B cell (primary cell): ENCODE measurements at regions not wholly inside any gene's neighbourhood (a gene's known extent, or its start where the extent isn't known, plus 50 kb on each side); places are given as distances from the start of the nearest gene placed in this dataset.

ENCODE experiments used
- ATAC-seq: fragments of 200-7000 bp; cut with Tn5 transposase; one replicate; pipeline ENCODE4 v1.10.0; 2021; ENCODE audit warnings: low read depth, mild to moderate bottlenecking, moderate number of reproducible peaks, moderate library complexity
- CTCF ChIA-PET: fragments of 350-600 bp; sonication (Branson Sonifier 250); formaldehyde crosslinking; loops from one replicate; lab custom pipeline; 2021; ENCODE audit warnings: antibody characterized with exemption, inconsistent platforms; lab: Charles Lee
- POLR2A ChIA-PET: fragments of 350-600 bp; sonication (Branson Sonifier 250); formaldehyde crosslinking; loops from one replicate; lab custom pipeline; 2021; ENCODE audit warnings: antibody characterized with exemption; lab: Charles Lee
- DNase-seq: peaks from one replicate; pipeline ENCODE4 v3.0.0; 2013
- H2AFZ ChIP-seq: 2 replicates; pipeline ENCODE4 v1.6.1; 2012; ENCODE audit warnings: mild to moderate bottlenecking, low read depth, low read length; ENCODE audit not compliant: insufficient read depth, poor library complexity, severe bottlenecking
- H3K27ac ChIP-seq, 2 donors: 1 replicate in 1 of 2; 2 replicates in 1 of 2; pipeline ENCODE4 v1.5.1; 2012 to 2013; ENCODE audit warnings: low read length in 2 of 2, mild to moderate bottlenecking in 2 of 2, moderate library complexity in 1 of 2
- H3K27me3 ChIP-seq, 4 experiments: fragments of 200-600 bp in 1 of 4; sonication (generic) in 1 of 4; replicated peaks in 1 of 4; 1 replicate in 2 of 4; 2 replicates in 2 of 4; pipeline versions ENCODE4 v1.6.1 to v1.7.0; 2013 to 2016; ENCODE audit warnings: low read length in 3 of 4, mild to moderate bottlenecking in 2 of 4, mixed read lengths in 1 of 4, moderate library complexity in 1 of 4; ENCODE audit not compliant: insufficient read depth in 4 of 4, control insufficient read depth in 3 of 4; ENCODE audit errors: control extremely low read depth in 1 of 4
- H3K36me3 ChIP-seq, 2 experiments: replicated peaks in 1 of 2; 1 replicate in 1 of 2; 2 replicates in 1 of 2; pipeline versions ENCODE4 v1.6.1 to v1.7.1; 2013; ENCODE audit warnings: low read length in 1 of 2; ENCODE audit not compliant: insufficient read depth in 2 of 2, control insufficient read depth in 1 of 2; ENCODE audit errors: control extremely low read depth in 1 of 2, extremely low read depth in 1 of 2
- H3K4me1 ChIP-seq, 2 donors: fragments of 200-600 bp in 1 of 2; sonication (generic) in 1 of 2; 1 replicate in 1 of 2; 2 replicates in 1 of 2; pipeline versions ENCODE4 v1.5.1 to v1.6.1; 2013 to 2017; ENCODE audit warnings: low read length in 2 of 2; ENCODE audit not compliant: control insufficient read depth in 2 of 2, insufficient read depth in 2 of 2
- H3K4me2 ChIP-seq: replicated peaks from 2 replicates; pipeline ENCODE3; 2012; ENCODE audit warnings: mild to moderate bottlenecking, low read depth, low read length; ENCODE audit not compliant: poor library complexity, severe bottlenecking
- H3K4me3 ChIP-seq, 5 experiments: fragments of 200-600 bp in 1 of 5; sonication (generic) in 1 of 5; 1 replicate in 3 of 5; 2 replicates in 2 of 5; pipeline versions ENCODE4 v1.5.1 to v1.7.0; 2011 to 2016; ENCODE audit warnings: low read length in 4 of 5, mild to moderate bottlenecking in 4 of 5, low read depth in 2 of 5, control low read depth in 1 of 5, moderate library complexity in 1 of 5; ENCODE audit not compliant: insufficient read depth in 1 of 5; ENCODE audit errors: control extremely low read depth in 1 of 5, extremely low read depth in 1 of 5
- H3K79me2 ChIP-seq: fragments of 200-600 bp; sonication (generic); one replicate; pipeline ENCODE4 v1.6.0; 2016; ENCODE audit warnings: low read length; ENCODE audit not compliant: control insufficient read depth, insufficient read depth
- H3K9ac ChIP-seq: fragments of 200-600 bp; sonication (generic); 2 replicates; pipeline ENCODE4 v1.6.1; 2017; ENCODE audit warnings: mild to moderate bottlenecking, low read length, moderate library complexity
- H3K9me3 ChIP-seq, 3 donors: one replicate each; pipeline versions ENCODE4 v1.6.1 to v1.7.1; 2013; ENCODE audit warnings: low read length in 2 of 3; ENCODE audit not compliant: control insufficient read depth in 2 of 3, insufficient read depth in 1 of 3; ENCODE audit errors: control extremely low read depth in 1 of 3
- H4K20me1 ChIP-seq: 2 replicates; pipeline ENCODE4 v1.6.0; 2012; ENCODE audit warnings: mild to moderate bottlenecking, low read length; ENCODE audit not compliant: insufficient read depth, control insufficient read depth, poor library complexity, severe bottlenecking
- H3K27ac Mint-ChIP-seq: one replicate; pipeline ENCODE4 v1.8.0; 2021; ENCODE audit warnings: mixed read lengths
- H3K27me3 Mint-ChIP-seq: one replicate; pipeline ENCODE4 v1.8.0; 2021; ENCODE audit warnings: mixed read lengths
- H3K4me1 Mint-ChIP-seq: one replicate; pipeline ENCODE4 v1.8.0; 2021; ENCODE audit warnings: mixed read lengths
- H3K4me3 Mint-ChIP-seq: one replicate; pipeline ENCODE4 v1.8.0; 2021; ENCODE audit warnings: mixed read lengths
- H3K9me3 Mint-ChIP-seq: one replicate; pipeline ENCODE4 v1.8.0; 2022; ENCODE audit warnings: mixed read lengths; ENCODE audit not compliant: insufficient read depth
- EZH2 ChIP-seq: IDR thresholded peaks from 2 replicates; pipeline ENCODE4 v1.6.1; 2012; ENCODE audit warnings: borderline replicate concordance, low read depth, mild to moderate bottlenecking, moderate library complexity, low read length; ENCODE audit not compliant: insufficient read depth, poor library complexity, severe bottlenecking
- WGBS: methylation state at CpG from one replicate; pipeline ENCODE4 v1.1.5; 2013; ENCODE audit warnings: missing lambda C conversion rate; ENCODE audit not compliant: insufficient coverage; 5-methylcytosine and 5-hydroxymethylcytosine counted together
- intact Hi-C: fragments of 100-400 bp; cut with micrococcal nuclease; formaldehyde crosslinking; loops from one replicate; pipeline ENCODE4 v1.10.0; 2022
- TF ChIP-seq, protein P1 (sequence below): fragments of 200-600 bp; IDR thresholded peaks from one replicate; pipeline ENCODE4 v1.8.0; 2022; ENCODE audit warnings: antibody characterized with exemption, mild to moderate bottlenecking

DNA sequence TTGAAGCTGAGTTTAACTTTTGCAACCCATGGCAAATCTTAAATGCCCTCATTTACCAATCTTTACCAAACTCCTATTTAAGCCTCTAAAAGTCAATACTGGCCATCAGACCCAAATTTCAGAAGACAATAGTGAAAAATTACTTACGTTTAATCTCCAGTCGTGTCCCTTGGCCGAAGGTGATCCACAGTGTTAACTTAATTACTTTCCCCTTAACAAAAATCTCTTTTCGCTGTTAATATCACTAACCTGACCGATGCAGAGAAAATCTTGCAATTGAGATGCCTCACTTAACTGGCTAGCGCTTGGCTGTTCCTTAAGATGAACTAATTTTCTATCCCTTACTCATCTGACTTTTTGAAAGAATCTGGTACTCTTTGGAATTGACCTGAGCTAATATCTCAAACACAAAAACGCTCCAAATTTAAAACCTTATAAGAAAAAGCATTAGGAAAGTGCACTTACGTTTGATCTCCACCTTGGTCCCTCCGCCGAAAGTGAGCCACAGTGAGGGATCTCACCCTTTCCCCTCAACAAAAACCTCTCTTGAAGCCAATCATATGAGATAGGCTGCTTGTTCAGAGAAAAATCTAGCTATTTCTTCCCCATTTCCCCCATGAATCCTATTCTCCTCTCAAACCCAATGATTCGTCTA, 169.1 kb downstream of the RPIA start:
- peak overlapping the region; percentile 90 for H3K9ac ChIP-seq
- TF ChIP-seq EZH2, result no peak
- TF ChIP-seq, protein P1, sequence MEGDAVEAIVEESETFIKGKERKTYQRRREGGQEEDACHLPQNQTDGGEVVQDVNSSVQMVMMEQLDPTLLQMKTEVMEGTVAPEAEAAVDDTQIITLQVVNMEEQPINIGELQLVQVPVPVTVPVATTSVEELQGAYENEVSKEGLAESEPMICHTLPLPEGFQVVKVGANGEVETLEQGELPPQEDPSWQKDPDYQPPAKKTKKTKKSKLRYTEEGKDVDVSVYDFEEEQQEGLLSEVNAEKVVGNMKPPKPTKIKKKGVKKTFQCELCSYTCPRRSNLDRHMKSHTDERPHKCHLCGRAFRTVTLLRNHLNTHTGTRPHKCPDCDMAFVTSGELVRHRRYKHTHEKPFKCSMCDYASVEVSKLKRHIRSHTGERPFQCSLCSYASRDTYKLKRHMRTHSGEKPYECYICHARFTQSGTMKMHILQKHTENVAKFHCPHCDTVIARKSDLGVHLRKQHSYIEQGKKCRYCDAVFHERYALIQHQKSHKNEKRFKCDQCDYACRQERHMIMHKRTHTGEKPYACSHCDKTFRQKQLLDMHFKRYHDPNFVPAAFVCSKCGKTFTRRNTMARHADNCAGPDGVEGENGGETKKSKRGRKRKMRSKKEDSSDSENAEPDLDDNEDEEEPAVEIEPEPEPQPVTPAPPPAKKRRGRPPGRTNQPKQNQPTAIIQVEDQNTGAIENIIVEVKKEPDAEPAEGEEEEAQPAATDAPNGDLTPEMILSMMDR, result no peak
- peaks cover 13 to 19% of the 10 kb centered on the region in 2 donors for H3K4me1 ChIP-seq
- WGBS, result 38% methylated on average over 7 of the region's 11 CpGs
- H4K20me1 ChIP-seq, result peaks cover 6% of the 10 kb centered on the region
- no peaks in the 10 kb centered on the region for H3K27me3 ChIP-seq
- H2AFZ ChIP-seq, result no peak overlapping the region
- Mint-ChIP-seq H3K4me1 (peaks cover 44% of the 10 kb centered on the region), H3K4me3 (peak overlapping the region; percentile 93), H3K9me3 (no peaks in the 10 kb centered on the region), H3K27me3 (no peaks in the 10 kb centered on the region), H3K27ac (peak overlapping the region; percentile 95)
- peak overlapping the region; percentile 62 to 95 (median 86) for H3K4me3 ChIP-seq
- peaks cover 0 to 34% (median 1%) of the 10 kb centered on the region in 3 donors for H3K9me3 ChIP-seq
- peaks cover 68% of the 10 kb centered on the region for H3K79me2 ChIP-seq
- H3K36me3 ChIP-seq, result peaks cover 0 to 55% of the 10 kb centered on the region in 2 experiments
- ChIA-PET CTCF (interaction anchor here (1.0 to 20.8 kb wide), 9 partner anchors 11 to 282 kb away, joined by 3 to 577 read pairs (median 8); no protein-coding TSS in a partner anchor), POLR2A (interaction anchor here (0.8 to 18.4 kb wide), 5 partner anchors 21 to 282 kb away, joined by 3 to 509 read pairs (median 6); no protein-coding TSS in a partner anchor)
- peak overlapping the region; percentile 80 for H3K4me2 ChIP-seq
- DNase-seq, result no peak
- intact Hi-C loops, result loop anchor here (1.0 kb wide), 3 partner anchors 26 to 37 kb away; no protein-coding TSS in a partner anchor
- H3K27ac ChIP-seq, result peak overlapping the region; percentile 90 to 98
- ATAC-seq, result no peak

DNA sequence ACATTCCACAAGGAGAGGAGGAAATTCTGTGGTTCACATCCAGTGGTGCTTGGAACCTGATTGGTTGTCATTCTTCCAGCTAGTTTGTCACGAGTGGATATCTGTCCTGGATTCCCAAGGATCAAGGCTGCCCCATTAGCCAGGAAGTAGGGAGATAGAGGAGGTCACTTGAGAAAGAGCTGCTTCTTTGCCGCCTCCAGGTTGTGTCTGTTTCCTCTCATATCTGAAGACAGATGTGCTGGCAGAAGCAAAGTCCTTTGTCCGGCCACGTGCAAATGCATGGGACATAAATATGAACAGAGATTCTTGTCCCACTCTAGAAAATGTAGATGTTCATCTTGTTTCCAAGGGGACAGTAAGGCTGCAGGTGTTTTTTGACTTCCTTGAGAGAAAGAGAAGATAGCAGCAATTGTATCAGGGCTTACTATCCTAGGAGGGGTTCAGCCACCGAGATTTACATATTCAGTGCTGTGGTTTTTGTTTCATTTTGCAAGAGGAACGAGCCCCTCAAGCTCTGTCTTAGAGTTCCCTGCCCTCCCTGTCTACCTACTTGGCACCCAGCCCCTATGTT, 174.4 kb downstream of the RPIA start:
- peaks cover 42% of the 10 kb centered on the region for H3K4me1 Mint-ChIP-seq
- H3K9me3 Mint-ChIP-seq, result no peaks in the 10 kb centered on the region
- peak overlapping the region; percentile 93 for H3K4me3 Mint-ChIP-seq
- no peaks in the 10 kb centered on the region for H3K27me3 ChIP-seq
- intact Hi-C loops, result loop anchor here (2.0 kb wide), 1 partner anchor 15 kb away; no protein-coding TSS in a partner anchor
- POLR2A ChIA-PET, result interaction anchor here (0.9 to 18.4 kb wide), 3 partner anchors 8 to 26 kb away, joined by 4 to 509 read pairs (median 6); no protein-coding TSS in a partner anchor
- peaks cover 6 to 20% of the 10 kb centered on the region in 2 donors for H3K4me1 ChIP-seq
- H3K36me3 ChIP-seq, result peaks cover 0 to 11% of the 10 kb centered on the region in 2 experiments
- ATAC-seq, result peak; percentile 84
- peak overlapping the region; percentile 76 for H3K9ac ChIP-seq
- peak overlapping the region; percentile 67 for H3K4me2 ChIP-seq
- peaks cover 0 to 44% (median under 1%) of the 10 kb centered on the region in 3 donors for H3K9me3 ChIP-seq
- H3K27me3 Mint-ChIP-seq, result no peaks in the 10 kb centered on the region
- WGBS, result 0% methylated on average over 2 of the region's 6 CpGs
- H3K4me3 ChIP-seq, result peak overlapping the region; percentile 66 to 90 (median 81)
- H3K27ac ChIP-seq, result peak overlapping the region; percentile 77 to 90
- DNase-seq, result peak; percentile 69
- peak overlapping the region; percentile 94 for H3K27ac Mint-ChIP-seq
- H2AFZ ChIP-seq, result no peak overlapping the region
- peaks cover under 1% of the 10 kb centered on the region for H4K20me1 ChIP-seq
- no peak for TF ChIP-seq EZH2
- TF ChIP-seq, protein P1, result no peak
- peaks cover 49% of the 10 kb centered on the region for H3K79me2 ChIP-seq
- CTCF ChIA-PET, result interaction anchor here (0.8 to 20.8 kb wide), 7 partner anchors 8 to 53 kb away, joined by 3 to 577 read pairs (median 6); no protein-coding TSS in a partner anchor
